Germinal center (tissue), 1 donor: ENCODE measurements at regions not wholly inside any gene's neighbourhood (a gene's known extent, or its start where the extent isn't known, plus 50 kb on each side); places are given as distances from the start of the nearest gene placed in this dataset.
"Not testable (repeated sequence)": the region's sequence is repeated elsewhere in the genome, so short reads cannot be mapped to it uniquely, and the experiment has no call there.

ENCODE experiments used
- DNase-seq: peaks from one replicate; pipeline ENCODE4 v3.0.0; 2012; ENCODE audit warnings: mixed read lengths, low spot score

DNA sequence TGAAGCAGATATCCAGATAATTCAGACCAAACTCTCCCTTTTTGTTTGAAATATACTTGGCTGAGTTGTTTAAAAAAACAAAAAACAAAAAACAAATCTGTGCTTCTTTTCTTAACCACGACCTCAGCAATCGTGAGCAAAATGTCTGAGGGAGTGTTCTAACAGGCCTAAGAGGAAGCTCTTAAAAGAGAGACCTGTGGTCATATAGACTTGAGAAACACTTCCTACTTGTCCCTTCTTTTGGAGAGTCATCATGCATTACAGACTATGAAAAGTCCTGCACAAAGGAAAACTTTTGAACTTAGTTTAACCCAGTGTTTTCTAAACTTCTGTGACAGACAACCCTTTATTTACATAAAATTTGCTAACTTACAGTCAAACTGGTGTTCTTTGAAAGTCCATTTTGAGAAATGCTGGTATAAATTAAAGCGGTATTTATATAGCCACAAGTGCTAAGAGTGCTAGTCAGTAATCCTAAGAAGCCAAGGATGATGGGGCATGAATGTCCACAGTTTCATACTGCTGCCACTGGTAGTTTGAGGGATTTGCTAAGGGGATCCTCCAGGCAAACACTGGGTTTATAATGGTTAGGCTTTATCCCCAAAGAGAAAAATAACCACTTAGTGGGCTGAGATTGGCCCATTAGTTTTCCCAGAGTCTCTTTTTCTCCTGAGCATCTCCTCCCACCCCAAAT lies 199.8 kb downstream of the LRRC70 start:
- DNase-seq, result no peak

DNA sequence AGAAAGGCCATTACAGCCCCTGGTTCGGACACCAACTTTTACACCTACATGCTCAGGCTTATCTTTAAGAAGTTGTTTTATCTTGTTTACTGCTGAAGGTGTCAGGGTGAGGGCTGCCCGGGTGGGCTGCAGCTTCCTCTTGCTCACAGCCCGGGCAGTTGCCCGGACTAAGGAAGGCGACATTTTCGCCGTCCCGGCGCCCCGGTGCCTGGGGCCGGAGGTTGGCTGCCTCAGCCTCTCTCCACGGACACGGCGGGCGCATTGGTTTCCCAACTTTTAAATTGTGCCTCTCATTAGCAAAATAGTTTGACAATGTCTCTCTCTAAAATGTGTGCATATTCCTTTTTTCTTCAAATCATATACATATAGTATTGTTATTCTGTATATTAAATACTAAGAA lies 198.5 kb downstream of the LRRC70 start:
- DNase-seq, result not testable (repeated sequence)

DNA sequence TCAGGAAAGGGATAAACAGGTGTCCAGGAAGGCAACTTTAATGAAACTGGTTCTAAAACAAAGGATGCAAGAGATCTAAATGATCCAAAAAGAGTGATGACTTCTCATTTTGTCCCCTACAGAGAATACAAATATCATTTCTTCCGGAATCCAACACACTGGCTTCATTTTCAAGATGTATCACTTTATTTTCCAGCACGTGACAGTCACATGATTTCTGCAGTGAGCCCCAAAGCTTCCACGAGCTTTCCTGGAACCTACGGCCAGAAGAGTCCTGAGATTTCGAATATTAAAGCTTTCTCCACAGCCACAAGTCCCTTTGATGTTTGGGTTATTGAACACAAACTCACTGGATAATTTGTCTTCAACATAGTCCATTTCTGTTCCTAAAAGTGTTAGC lies 198.0 kb downstream of the LRRC70 start:
- DNase-seq, result not testable (repeated sequence)

DNA sequence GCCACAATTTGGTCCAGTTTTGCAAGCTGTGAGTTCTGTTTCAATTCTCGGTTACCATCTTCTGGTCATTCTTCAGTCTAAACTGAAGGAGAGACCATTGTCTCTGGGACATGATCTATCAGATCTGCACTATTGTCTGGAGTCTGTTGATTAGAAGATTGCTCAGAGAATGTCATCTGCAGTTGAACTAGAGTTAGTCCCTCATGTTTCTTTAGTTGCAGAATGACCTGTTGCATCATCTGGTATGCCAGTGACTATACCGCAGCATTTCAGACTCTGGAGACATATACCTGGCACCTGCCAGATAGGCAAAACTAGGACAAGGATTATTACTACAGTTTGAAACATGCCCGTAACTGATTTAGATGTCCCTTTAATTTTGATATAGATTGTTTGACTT lies 194.8 kb downstream of the LRRC70 start:
- no peak for DNase-seq

DNA sequence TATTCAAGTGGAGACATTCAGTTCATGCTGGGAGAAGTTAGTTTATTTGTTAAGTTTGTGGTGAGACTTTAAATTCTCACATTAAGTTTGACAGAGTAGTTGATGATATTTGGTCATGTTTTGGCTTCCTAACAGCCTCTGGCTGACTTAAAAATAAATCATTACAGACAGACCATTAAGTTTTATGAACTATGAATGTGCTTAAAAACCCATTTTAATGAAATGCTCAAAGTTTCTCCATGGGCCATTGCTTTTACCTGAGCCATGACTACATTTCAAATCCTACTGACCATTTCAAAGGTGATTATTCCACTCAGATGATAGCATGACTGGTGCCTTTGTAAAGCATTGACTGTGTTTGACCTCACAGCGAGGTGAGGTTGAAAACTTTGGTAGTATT lies 192.7 kb downstream of the LRRC70 start:
- DNase-seq, result no peak

DNA sequence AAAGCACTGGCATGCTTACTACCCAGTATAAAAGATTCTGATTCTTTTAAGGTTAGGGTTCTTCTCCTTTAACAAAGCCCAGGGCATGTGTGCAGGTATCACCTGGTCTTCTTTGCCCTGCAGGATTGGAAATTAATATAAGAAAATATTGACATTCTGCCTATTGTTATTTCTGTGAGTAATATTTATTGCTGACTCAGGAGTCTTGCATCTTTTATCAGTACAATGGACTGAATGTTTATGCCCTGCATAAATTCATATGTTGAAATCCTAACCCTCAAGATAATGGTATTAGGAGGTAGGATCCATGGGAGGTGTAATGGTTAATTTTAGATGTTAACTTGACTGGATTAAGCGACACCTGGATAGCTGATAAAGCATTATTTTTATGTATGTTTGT lies 189.0 kb downstream of the LRRC70 start:
- no peak for DNase-seq

DNA sequence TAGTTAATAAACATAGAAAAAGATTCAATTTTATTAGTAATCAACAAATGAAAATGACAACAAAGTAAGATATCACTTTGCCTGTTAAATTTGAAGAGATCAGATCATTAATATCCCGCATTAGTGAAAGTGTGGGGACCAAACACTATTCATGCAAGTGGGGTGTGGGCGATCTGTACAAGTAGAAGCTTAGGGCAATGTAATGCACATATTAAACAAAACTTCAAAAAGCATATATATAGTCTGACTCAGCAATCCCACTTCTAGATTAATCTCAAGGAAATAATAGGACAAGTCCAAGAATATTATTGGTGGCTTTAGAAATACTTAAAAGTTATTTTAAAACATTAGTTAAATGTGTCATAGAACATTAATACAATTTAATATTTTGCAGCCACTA lies 188.5 kb downstream of the LRRC70 start:
- DNase-seq, result no peak

DNA sequence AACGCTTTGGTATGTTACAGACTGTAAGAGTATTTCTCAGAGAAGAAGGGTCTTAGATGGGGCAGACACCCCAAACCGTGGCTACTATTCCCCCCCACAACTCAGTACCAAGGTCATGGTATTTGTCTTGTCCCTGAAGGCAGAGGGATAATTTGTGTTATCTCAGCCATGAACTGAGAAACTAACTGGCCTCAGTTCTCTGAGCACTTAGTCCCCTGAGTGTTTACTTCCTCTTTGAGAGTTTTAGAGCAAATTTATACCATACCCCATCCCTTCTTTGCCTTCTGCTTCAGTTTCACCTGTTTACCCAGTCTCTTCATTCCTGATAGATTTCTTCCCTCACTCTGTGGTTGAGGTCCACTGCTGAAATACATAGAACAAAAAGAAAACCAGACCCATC lies 183.9 kb downstream of the LRRC70 start:
- DNase-seq, result no peak

DNA sequence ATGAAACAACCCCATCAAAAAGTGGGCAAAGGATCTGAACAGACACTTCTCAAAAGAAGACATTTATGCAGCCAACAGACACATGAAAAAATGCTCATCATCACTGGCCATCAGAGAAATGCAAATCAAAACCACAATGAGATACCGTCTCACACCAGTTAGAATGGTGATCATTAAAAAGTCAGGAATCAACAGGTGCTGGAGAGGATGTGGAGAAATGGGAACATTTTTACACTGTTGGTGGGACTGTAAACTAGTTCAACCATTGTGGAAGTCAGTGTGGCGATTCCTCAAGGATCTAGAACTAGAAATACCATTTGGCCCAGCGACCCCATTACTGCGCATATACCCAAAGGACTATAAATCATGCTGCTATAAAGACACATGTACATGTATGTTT lies 179.1 kb downstream of the LRRC70 start:
- DNase-seq, result not testable (repeated sequence)

DNA sequence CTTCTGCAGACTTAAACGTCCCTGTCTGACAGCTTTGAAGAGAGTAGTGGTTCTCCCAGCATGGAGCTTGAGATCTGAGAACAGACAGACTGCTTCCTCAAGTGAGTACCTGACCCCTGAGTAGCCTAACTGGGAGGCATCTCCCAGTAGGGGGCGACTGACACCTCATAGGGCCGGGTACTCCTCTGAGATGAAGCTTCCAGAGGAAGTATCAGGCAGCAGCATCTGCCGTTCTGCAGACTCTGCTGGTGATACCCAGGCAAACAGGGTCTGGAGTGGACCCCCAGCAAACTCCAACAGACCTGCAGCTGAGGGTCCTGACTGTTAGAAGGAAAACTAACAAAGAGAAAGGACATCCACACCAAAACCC lies 174.4 kb downstream of the LRRC70 start:
- not testable (repeated sequence) for DNase-seq

DNA sequence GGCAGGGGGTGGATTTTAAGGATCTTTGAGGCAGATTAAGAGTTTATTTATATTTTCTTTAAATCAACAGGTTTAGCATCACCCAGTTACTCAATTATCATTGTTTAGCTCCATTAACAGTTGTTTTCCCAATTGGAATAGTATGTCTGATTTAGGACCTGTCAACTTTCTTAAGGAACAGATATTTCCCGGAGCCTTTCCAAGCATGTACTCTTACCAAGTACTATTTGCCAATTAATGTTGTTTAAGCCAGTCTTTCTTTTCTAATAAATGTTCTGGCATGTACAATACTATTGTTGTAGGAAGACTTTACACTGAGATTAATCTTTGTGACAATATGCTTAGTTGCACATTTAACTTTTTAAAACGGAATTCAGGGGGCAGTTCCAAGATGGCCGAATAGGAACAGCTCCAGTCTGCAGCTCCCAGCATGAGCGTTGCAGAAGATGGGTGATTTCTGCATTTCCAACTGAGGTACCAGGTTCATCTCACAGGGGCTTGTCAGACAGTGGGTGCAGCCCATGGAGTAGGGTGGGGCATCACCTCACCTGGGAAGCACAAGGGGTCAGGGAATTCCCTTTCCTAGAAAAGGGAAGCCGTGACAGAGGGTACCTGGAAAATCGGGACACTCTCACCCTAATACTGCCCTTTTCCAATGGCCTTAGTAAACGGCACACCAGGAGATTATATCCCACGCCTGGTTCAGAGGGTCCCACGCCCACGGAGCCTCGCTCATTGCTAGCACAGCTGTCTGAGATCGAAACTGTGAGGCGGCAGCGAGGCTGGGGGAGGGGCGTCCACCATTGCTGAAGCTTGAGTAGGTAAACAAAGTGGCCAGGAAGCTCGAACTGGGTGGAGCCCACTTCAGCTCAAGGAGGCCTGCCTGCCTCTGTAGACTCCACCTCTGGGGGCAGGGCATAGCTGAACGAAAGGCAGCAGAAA lies 173.7 kb downstream of the LRRC70 start:
- DNase-seq, result not testable (repeated sequence)

DNA sequence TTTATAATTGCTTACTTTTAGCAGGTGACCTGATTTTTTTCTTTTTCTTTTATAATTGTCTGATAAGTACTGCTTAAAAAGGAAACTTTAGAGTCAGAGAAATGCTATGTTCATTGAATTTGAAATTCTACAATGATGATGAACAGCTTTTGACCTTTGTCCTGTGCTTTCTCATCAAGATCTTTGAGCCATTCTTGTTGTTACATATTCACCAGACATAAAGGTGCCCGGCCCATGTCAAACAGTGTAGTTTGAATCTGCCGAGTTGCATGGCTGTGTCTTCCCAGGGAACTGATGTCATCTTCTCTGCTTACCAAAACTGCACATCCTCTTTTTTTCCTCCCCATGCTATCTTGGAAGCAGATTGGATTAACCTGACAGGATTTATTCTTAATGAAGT lies 163.6 kb downstream of the LRRC70 start:
- DNase-seq, result no peak

DNA sequence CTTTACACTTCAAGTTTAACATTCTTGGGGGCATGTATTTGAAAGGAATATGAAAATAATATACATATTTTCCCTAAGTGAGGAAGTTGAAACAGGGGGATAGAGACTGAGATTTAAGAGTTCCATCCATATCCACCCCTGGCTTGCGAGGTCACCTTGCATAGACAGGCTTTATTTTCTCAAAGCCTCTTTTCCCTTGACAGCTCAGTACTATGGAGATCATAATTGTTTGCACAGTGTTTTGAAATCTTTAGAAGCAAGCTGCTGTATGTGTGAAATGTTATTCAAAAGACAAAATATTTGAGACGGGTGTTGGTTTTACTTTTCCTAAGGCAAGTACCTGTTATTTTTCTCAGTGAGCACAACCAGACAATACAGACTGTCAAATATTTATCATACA lies 163.1 kb downstream of the LRRC70 start:
- no peak for DNase-seq

DNA sequence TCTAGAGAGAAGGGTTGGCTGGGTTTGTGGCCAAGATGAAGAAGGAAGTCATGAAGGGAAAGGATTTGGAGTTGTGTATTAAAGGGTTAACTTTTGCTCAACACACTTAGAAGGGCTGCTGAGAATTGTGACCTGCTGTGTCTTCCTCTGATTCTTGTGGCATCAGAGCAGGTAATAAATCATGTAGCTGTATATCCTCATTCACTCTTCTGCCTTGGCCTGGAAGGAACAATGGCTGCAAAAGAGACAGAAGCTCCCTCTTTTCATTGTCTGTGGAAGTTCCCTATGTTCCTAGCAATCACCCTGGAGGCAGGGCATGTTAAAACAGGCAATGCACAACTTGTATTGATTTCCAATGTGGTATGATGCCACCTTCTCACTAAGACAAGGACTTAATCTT lies 159.1 kb downstream of the LRRC70 start:
- no peak for DNase-seq

DNA sequence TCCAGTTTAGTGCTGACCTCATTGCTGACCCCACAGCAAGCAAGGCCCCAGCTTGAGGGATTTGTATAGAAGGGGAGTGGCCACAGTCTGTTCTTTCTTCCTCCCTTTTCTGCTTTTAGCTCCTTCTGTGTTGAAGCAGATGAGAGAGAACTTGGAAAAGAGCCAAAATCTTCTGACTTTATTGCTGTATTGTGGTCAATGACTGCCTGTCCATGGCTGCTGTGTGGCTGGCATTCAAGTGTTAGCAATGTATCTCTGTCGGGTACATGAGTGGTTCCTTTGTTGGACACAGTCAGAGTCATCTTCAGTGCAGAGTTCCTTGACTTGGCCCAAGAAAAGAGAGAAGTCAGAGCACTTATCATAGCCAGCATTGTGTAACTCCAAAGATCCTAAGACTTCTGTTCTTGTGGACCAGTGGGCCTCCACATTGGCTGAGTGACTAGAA lies 154.1 kb downstream of the LRRC70 start:
- DNase-seq, result no peak

DNA sequence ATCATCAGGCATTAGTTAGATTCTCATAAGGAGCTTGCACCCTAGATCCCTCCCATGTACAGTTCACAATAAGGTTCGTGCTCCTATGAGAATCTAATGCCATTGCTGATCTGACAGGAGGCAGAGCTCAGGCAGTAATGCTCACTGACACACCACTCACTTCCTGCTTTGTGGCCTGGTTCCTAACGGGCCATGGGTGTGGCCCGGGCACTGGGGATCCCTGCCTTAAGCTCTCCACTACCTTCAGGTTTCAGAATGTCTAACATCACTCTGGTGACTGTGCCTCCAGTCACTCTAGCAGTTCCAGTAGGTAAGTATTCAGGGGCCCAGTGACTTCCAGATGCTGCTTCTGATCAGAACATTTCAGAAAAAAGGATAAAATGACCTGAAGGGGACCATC lies 152.4 kb downstream of the LRRC70 start:
- DNase-seq, result no peak

DNA sequence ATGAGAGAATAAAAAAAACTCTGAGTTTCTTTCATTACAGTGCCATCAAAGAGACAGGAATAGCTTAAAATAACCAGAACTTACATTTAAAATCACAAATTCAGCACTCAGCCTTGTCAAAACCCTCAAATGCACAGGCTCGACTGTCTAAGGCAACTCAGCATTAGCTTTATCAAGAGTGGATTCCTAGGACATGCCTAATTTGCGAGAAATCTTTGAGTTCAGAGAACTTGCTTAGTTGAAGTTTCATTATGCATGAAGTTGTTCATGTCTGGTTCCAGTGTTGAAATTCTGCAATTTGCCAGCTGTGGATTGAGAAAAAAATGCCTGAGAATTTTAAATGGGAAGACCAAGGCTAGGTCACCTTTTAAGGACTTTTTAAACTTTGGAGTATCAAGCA lies 151.1 kb downstream of the LRRC70 start:
- DNase-seq, result no peak

DNA sequence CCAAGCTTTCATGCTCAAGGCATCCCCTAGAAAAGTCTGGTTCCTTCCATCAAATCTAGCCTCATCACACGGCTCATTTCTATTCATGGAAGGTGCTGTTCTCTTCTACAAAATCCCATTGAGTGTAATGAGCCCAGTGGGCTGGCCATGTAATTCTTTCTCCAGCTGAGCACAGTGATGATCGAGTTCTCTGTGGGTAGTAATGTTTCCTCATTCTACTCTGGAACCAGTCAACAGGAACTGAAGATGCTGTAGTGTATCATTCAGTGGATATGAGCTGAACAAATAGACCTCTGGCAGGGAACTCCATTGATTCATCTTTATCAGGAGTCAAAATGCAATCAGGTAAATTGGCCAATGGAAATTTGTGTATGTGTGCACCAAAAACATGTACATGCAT lies 149.2 kb downstream of the LRRC70 start:
- no peak for DNase-seq

DNA sequence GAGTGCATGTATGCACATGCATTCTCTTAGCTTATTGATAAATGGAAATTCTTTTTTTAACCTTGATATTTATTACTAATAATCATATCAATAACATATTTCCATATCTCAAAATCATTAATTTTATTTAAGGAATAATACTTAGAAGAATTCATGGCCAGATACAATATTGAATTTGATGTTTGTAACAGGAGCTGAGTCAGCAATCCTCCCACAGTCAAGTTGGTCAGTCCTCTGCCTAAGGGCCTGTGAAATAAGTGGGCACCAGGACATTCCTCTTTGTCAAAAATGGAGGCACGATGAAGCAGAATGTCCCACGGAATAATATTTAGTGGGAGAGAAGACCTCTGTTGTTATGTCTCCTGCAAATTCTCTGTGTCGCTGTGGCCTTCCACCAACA lies 148.6 kb downstream of the LRRC70 start:
- DNase-seq, result no peak

DNA sequence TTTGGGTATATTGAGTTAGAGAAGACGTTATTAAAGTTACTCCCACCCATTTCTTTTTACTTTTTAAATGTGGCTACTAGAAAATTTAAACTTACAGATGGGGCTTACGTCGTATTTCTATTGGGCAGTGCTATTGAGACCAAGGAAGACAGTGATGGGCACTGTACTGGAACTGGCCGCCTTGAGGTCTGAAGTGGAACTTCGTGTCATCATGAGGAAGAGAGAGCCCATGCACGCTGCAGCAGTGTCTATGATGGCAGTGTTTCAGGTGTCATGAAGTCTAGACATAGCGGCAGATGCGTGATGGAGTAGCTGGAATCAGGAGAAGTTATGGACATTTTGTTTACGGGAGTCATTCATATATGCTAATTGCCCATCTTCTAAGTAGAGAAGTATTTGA lies 143.7 kb downstream of the LRRC70 start:
- no peak for DNase-seq

DNA sequence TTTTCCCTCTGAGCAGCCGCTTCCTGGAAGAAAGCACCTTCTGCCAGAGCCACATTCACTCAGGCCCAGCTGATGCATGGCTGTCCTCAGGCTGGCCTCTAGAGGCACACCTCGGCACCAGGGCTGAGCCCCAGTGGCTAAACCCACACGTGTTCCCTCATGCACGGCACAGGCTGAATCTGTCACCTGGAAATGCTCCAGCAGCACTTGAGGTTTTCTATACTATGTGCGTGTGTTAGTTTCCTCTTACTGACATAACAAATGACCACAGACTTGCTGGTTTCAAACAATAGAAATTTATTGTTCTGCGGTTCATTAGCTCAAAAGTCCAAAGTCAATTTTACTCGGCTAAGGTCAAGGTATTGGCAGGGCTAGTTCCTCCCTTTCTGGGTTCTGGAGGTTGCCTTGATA lies 141.4 kb downstream of the LRRC70 start:
- peak; percentile 34 for DNase-seq

DNA sequence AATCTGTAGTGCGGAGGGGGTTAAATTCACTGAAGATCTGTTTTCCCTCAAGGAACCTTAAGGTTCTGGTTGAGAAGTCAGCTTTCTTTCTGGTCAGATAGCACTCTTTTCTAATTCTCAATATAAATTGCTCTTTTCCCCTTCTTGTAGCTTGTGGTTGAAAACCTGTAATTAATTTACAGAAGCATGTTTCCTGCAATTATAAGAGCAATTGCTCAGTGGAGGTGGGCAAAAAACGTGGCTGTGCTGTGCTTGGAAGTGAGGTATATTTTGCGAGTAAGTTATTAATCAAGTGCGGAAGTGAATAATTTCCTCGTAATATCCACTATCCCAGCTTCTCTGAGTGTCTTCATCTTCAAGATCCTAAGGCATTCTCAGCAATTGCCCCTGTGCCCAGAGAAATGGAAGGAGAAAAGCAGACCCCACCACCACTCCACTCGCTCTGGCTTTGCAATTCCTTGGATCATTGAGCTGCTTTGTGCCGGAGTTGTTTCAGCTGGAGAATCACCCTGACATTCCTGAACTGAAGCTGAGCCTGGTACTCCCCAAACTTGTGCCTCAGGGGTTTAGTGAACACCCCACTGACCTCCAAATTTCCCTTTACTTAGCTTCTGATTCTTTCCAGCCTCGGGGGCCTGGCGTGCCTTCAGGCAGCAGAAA lies 140.6 kb downstream of the LRRC70 start:
- no peak for DNase-seq

DNA sequence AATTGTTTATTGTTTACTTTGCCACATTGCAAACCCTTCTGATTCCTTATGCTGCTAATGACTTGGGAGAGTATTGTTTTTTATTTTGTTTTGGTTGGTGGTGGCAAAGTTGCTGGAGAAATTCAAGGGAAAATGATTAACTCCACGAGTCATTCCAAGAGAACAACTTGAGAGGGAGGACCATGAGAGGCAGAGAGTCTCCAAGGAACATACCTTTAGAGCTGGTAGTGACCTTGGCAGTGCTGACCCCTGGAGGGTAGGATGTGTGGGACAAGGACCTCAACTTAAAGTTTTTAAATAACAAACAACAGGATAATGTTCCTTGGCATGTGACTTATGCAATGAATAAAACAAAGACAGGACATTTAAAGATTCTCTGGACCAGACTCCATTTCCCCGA lies 139.7 kb downstream of the LRRC70 start:
- DNase-seq, result no peak
